Smooth muscle cell (in vitro differentiated cells): ENCODE measurements at regions not wholly inside any gene's neighbourhood (a gene's known extent, or its start where the extent isn't known, plus 50 kb on each side); places are given as distances from the start of the nearest gene placed in this dataset.

Source experiments
- DNase-seq: peaks from one replicate; lab custom pipeline; 2025; ENCODE audit not compliant: unreplicated experiment; lab: John Stamatoyannopoulos, UW
- H2AFZ ChIP-seq: fragments of 200-600 bp; sonication (generic); 2 replicates; pipeline ENCODE4 v1.6.0; 2016; ENCODE audit warnings: antibody characterized with exemption, low read depth, mild to moderate bottlenecking
- H3F3A ChIP-seq: fragments of 200-600 bp; sonication (generic); 2 replicates; pipeline ENCODE4 v1.6.0; 2017; ENCODE audit warnings: antibody characterized with exemption, low read depth
- H3K27ac ChIP-seq: fragments of 200-600 bp; sonication (generic); 2 replicates; pipeline ENCODE4 v1.5.1; 2016; ENCODE audit warnings: low read depth, mild to moderate bottlenecking
- H3K27me3 ChIP-seq: fragments of 200-600 bp; sonication (generic); 2 replicates; pipeline ENCODE4 v1.6.1; 2016; ENCODE audit warnings: low read depth, mild to moderate bottlenecking
- H3K36me3 ChIP-seq: fragments of 200-600 bp; sonication (generic); 2 replicates; pipeline ENCODE4 v1.5.1; 2016; ENCODE audit warnings: low read depth
- H3K4me1 ChIP-seq: fragments of 200-600 bp; sonication (generic); 2 replicates; pipeline ENCODE4 v1.5.1; 2016; ENCODE audit warnings: low read depth
- H3K4me2 ChIP-seq: fragments of 200-600 bp; sonication (generic); 2 replicates; pipeline ENCODE4 v1.6.0; 2016; ENCODE audit warnings: mild to moderate bottlenecking
- H3K4me3 ChIP-seq: fragments of 200-600 bp; sonication (generic); 2 replicates; pipeline ENCODE4 v1.5.1; 2016; ENCODE audit warnings: mild to moderate bottlenecking
- H3K79me2 ChIP-seq: fragments of 200-600 bp; sonication (generic); 2 replicates; pipeline ENCODE4 v1.6.0; 2016; ENCODE audit warnings: low read depth, mild to moderate bottlenecking
- H3K9ac ChIP-seq: fragments of 200-600 bp; sonication (generic); 2 replicates; pipeline ENCODE4 v1.6.0; 2016; ENCODE audit warnings: low read depth
- H3K9me3 ChIP-seq: fragments of 200-600 bp; sonication (generic); replicated peaks from 2 replicates; pipeline ENCODE4 v1.5.1; 2016; ENCODE audit warnings: low read depth
- H4K20me1 ChIP-seq: fragments of 200-600 bp; sonication (generic); 2 replicates; pipeline ENCODE4 v1.6.0; 2016; ENCODE audit warnings: low read depth
- WGBS: methylation state at CpG from one replicate; pipeline ENCODE4 v1.1.7; 2016; ENCODE audit warnings: low lambda C conversion rate; 5-methylcytosine and 5-hydroxymethylcytosine counted together
- TF ChIP-seq, protein P1 (sequence below): fragments of 200-600 bp; sonication (generic); IDR thresholded peaks from 2 replicates; pipeline ENCODE4 v1.5.1; 2017; ENCODE audit warnings: borderline replicate concordance, mild to moderate bottlenecking, antibody characterized with exemption; ENCODE audit not compliant: insufficient read depth, poor library complexity, severe bottlenecking

GRCh38 chr2:175686002-175686401 lies 316.1 kb downstream of the LNPK start:
- H3K4me1 ChIP-seq: no peaks in the 10 kb centered on the region
- no peaks in the 10 kb centered on the region for H3F3A ChIP-seq
- H2AFZ ChIP-seq: no peak overlapping the region
- TF ChIP-seq, protein P1, sequence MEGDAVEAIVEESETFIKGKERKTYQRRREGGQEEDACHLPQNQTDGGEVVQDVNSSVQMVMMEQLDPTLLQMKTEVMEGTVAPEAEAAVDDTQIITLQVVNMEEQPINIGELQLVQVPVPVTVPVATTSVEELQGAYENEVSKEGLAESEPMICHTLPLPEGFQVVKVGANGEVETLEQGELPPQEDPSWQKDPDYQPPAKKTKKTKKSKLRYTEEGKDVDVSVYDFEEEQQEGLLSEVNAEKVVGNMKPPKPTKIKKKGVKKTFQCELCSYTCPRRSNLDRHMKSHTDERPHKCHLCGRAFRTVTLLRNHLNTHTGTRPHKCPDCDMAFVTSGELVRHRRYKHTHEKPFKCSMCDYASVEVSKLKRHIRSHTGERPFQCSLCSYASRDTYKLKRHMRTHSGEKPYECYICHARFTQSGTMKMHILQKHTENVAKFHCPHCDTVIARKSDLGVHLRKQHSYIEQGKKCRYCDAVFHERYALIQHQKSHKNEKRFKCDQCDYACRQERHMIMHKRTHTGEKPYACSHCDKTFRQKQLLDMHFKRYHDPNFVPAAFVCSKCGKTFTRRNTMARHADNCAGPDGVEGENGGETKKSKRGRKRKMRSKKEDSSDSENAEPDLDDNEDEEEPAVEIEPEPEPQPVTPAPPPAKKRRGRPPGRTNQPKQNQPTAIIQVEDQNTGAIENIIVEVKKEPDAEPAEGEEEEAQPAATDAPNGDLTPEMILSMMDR: no peak
- no peak overlapping the region for H3K27ac ChIP-seq
- no peak overlapping the region for H3K4me3 ChIP-seq
- 79% methylated on average over 7 of the region's 7 CpGs for WGBS
- H3K9me3 ChIP-seq: no peaks in the 10 kb centered on the region
- H3K36me3 ChIP-seq: no peaks in the 10 kb centered on the region
- no peaks in the 10 kb centered on the region for H3K79me2 ChIP-seq
- H3K9ac ChIP-seq: no peak overlapping the region
- DNase-seq: no peak
- H4K20me1 ChIP-seq: peaks cover 3% of the 10 kb centered on the region
- H3K4me2 ChIP-seq: no peak overlapping the region
- peaks cover 30% of the 10 kb centered on the region for H3K27me3 ChIP-seq

DNA sequence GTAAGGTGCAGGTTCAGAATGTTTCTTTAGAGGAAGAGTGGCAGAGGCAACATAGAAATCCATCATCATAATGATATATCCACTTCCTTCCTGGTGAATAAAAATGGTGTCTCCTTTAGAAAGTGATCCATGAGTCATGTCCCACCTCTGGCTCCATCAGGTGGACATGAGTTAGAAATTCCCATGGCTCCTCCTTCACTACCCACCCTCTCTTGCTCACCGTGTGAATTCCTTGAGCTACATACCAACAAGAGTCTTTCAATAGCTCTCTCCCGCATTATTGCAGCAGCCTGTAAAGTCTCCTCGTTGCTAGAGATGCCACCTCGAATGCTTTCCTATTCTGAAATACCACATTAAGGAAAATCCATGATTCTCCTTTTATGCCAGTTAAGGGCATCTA lies 317.6 kb downstream of the LNPK start:
- Histone ChIP-seq H3K27ac (no peak overlapping the region), H4K20me1 (no peaks in the 10 kb centered on the region), H2AFZ (no peak overlapping the region), H3K9ac (no peak overlapping the region), H3K4me1 (no peaks in the 10 kb centered on the region), H3K9me3 (no peaks in the 10 kb centered on the region), H3F3A (no peaks in the 10 kb centered on the region), H3K4me3 (no peak overlapping the region), H3K27me3 (peaks cover 27% of the 10 kb centered on the region), H3K4me2 (no peak overlapping the region), H3K36me3 (no peaks in the 10 kb centered on the region), H3K79me2 (no peaks in the 10 kb centered on the region)
- no peak for DNase-seq
- WGBS: 77% methylated on average over 4 of the region's 4 CpGs
- TF ChIP-seq, protein P1: no peak

- Histone ChIP-seq H3K27me3 (peaks cover 11% of the 10 kb centered on the region), H3K36me3 (no peaks in the 10 kb centered on the region), H4K20me1 (no peaks in the 10 kb centered on the region), H3K4me2 (no peak overlapping the region), H2AFZ (no peak overlapping the region), H3K9me3 (no peaks in the 10 kb centered on the region), H3K9ac (no peak overlapping the region), H3K79me2 (no peaks in the 10 kb centered on the region), H3K4me3 (no peak overlapping the region), H3F3A (no peaks in the 10 kb centered on the region), H3K4me1 (no peaks in the 10 kb centered on the region), H3K27ac (no peak overlapping the region)
- no peak for DNase-seq
- TF ChIP-seq, protein P1: no peak
- 69% methylated on average over 2 of the region's 2 CpGs for WGBS
Observed at GRCh38 chr2:175679728-175680127, 322.3 kb downstream of the LNPK start.

GRCh38 chr2:175679231-175679630 lies 322.8 kb downstream of the LNPK start:
- no peaks in the 10 kb centered on the region for H3K36me3 ChIP-seq
- H3K27ac ChIP-seq: no peak overlapping the region
- H2AFZ ChIP-seq: no peak overlapping the region
- H3K4me1 ChIP-seq: no peaks in the 10 kb centered on the region
- TF ChIP-seq, protein P1: no peak
- H3K4me2 ChIP-seq: no peak overlapping the region
- H3K9ac ChIP-seq: no peak overlapping the region
- no peak for DNase-seq
- no peaks in the 10 kb centered on the region for H3K79me2 ChIP-seq
- 93% methylated on average over 4 of the region's 4 CpGs for WGBS
- peaks cover 9% of the 10 kb centered on the region for H3K27me3 ChIP-seq
- no peaks in the 10 kb centered on the region for H4K20me1 ChIP-seq
- no peaks in the 10 kb centered on the region for H3F3A ChIP-seq
- no peak overlapping the region for H3K4me3 ChIP-seq
- H3K9me3 ChIP-seq: no peaks in the 10 kb centered on the region
